ENCODE measurements at regions not wholly inside any gene's neighbourhood (a gene's known extent, or its start where the extent isn't known, plus 50 kb on each side); places are given as distances from the start of the nearest gene placed in this dataset.

DNA sequence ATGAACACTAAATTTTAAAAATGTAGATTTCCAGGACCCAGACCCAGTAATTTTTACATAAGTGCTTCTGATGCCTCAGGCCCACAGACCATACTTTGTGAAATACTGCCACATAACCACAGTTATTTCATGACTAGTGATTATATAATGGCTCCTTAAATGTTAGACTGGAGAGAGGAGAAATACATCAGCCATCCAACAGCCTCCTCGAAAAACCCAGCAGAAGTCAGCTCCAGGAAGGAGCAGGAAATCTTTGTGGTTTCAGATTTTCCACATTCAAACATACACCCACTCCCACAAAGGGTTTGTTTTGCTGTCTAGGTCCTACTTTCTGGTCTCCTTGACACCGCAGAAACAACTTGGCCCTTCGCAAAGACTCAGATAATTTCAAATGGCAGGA is 455.2 kb downstream of the DTWD2 start:
- TF ChIP-seq, protein P1, sequence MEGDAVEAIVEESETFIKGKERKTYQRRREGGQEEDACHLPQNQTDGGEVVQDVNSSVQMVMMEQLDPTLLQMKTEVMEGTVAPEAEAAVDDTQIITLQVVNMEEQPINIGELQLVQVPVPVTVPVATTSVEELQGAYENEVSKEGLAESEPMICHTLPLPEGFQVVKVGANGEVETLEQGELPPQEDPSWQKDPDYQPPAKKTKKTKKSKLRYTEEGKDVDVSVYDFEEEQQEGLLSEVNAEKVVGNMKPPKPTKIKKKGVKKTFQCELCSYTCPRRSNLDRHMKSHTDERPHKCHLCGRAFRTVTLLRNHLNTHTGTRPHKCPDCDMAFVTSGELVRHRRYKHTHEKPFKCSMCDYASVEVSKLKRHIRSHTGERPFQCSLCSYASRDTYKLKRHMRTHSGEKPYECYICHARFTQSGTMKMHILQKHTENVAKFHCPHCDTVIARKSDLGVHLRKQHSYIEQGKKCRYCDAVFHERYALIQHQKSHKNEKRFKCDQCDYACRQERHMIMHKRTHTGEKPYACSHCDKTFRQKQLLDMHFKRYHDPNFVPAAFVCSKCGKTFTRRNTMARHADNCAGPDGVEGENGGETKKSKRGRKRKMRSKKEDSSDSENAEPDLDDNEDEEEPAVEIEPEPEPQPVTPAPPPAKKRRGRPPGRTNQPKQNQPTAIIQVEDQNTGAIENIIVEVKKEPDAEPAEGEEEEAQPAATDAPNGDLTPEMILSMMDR (IDR thresholded peaks at IDR 0.05; ENCODE audit: borderline replicate concordance, control extremely low read depth, extremely low read depth, insufficient read depth, missing control alignments) = no peak
- DNase-seq (ENCODE audit: low spot score) = no peak
- in situ Hi-C loops (cut with MboI; ENCODE audit: low sequenced_read_pairs, unreplicated experiment) = no loop called here

DNA sequence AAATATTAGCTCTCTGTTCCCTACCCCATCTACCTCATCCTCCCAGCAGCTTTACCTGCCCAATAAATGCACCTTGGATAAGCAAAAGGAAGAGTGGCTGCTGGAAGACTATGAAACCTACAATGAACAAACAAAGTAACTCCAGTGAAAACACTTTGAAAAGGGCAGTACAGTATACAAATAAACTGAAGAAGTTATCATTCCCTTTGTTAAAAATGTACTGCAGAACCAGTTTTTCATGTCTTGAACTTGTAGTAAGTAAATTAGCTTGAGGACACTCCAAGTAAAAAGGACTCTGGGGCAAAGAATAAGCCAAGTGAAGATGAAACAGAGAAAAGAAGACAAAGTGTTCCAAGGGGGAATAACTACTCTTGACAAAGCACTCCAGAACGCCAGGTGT is 457.1 kb downstream of the DTWD2 start:
- TF ChIP-seq, protein P1 (IDR thresholded peaks at IDR 0.05; ENCODE audit: borderline replicate concordance, control extremely low read depth, extremely low read depth, insufficient read depth, missing control alignments) = no peak
- DNase-seq (ENCODE audit: low spot score) = no peak
- in situ Hi-C loops (cut with MboI; ENCODE audit: low sequenced_read_pairs, unreplicated experiment) = no loop called here

DNA sequence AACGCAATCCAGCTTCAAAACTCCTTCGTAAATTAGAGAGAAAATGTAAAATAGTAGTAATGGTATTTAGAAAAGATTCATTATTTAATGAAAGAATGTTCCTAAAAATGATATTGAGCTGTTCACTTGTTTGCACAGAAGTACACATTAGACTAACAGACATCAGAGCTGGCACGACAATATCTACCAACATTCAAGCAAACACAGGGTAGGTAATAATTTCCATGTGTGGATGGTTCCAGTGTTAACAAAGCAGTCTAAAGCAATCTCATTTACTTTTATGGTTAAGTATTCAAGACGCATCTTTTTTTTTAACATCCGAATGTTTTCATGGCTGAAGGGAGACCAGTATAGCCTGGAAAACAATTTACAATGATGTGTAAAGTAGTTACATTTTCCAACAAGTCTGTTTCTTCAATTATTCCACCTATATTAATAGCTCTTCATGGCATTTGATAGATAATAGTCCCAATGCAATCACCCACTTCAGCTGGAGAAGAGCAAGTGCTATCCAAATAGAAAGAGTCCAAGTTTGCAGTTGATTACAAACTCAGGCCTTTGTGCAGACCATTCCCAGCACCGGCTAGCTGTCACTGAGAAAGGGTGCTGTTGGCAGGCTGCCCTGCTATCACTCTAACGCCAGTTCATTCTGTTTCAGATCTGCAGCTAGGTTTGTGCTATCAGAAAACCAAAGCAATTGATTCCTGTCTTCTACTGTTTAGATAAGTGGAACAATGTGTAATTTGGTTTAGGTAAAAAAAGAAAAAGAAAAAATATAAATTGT is 458.8 kb downstream of the DTWD2 start:
- in situ Hi-C loops (cut with MboI; ENCODE audit: low sequenced_read_pairs, unreplicated experiment) = no loop called here
- DNase-seq (ENCODE audit: low spot score) = no peak
- TF ChIP-seq, protein P1 (IDR thresholded peaks at IDR 0.05; ENCODE audit: borderline replicate concordance, control extremely low read depth, extremely low read depth, insufficient read depth, missing control alignments) = no peak

DNA sequence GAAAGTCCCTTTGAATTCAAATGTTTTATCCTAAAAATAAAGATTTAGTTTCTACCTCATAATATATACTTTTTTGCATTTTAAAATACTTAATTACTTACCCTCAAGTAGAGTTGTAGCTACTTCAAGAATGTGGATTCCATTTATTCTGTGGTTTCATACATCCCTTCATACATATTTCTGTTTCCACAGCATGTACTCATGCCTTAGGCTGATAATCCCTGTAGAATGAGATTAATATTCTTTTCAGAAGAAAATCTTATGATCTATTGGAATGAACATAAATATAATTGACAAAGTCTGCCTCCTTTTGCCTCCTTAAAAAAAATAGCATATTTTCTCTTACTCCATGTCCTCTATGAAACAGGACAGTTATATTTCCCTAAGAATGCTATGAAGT is 465.7 kb downstream of the DTWD2 start:
- TF ChIP-seq, protein P1 (IDR thresholded peaks at IDR 0.05; ENCODE audit: borderline replicate concordance, control extremely low read depth, extremely low read depth, insufficient read depth, missing control alignments) = no peak
- DNase-seq (ENCODE audit: low spot score) = no peak
- in situ Hi-C loops (cut with MboI; ENCODE audit: low sequenced_read_pairs, unreplicated experiment) = no loop called here

DNA sequence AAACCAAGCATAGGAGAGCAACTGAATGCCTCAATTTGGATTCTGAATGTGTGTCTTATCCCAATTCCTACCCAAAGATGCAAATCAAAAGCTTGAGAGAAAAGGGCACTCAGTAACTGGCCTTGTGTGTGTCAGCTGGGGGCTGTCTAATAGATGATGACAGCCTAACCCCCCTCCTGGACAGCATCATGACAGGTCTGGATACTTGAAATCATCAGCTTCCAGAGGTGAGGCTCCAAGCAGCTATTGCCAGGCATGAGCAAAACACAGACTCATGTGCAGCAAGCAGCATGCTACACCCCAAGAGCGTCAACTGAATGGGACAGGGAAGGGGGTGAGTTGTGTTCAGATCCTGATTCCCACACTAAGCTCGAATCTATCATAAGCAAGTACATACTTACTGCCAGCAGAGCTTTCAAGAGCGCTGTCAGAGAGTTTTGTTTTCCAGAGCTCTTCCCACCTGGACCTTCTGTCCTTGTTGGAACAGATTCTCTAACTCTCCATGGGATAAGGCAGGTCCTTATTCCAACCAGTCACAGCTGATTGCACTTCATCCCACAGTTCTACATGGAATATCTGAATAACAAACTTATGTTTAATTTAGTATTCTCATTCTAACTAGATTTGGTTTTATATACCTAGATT is 467.5 kb downstream of the DTWD2 start:
- in situ Hi-C loops (cut with MboI; ENCODE audit: low sequenced_read_pairs, unreplicated experiment) = no loop called here
- TF ChIP-seq, protein P1 (IDR thresholded peaks at IDR 0.05; ENCODE audit: borderline replicate concordance, control extremely low read depth, extremely low read depth, insufficient read depth, missing control alignments) = no peak
- no peak for DNase-seq (ENCODE audit: low spot score)

DNA sequence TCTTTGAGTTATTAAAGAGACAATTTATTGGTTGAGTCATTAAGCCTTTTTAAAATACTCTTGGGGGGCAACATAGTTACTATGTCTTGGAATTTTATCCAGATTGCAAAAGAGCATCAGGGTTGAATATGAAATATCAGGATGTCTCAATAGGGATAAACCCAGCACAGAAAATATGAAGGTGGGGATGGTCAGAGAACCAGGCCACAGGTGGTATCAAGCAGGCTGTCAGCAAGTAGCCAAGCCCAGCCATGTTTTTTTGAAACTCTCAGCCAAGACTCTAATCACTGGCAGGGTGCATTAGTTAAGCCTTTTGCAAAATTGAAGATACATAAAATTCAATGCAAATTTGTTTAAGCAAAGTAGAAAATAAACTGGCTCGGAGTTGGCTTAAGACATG is 468.9 kb downstream of the DTWD2 start:
- TF ChIP-seq, protein P1 (IDR thresholded peaks at IDR 0.05; ENCODE audit: borderline replicate concordance, control extremely low read depth, extremely low read depth, insufficient read depth, missing control alignments) = no peak
- in situ Hi-C loops (cut with MboI; ENCODE audit: low sequenced_read_pairs, unreplicated experiment) = no loop called here
- no peak for DNase-seq (ENCODE audit: low spot score)
